MM.1S (cell line): ENCODE measurements at regions not wholly inside any gene's neighbourhood (a gene's known extent, or its start where the extent isn't known, plus 50 kb on each side); places are given as distances from the start of the nearest gene placed in this dataset.

ENCODE experiments used
- CTCF ChIP-seq: fragments of 300-600 bp; sonication (generic); IDR thresholded peaks from 2 replicates; pipeline ENCODE4 v1.5.1; 2016; ENCODE audit warnings: antibody characterized with exemption, low read length, mixed read lengths
- EZH2 ChIP-seq: fragments of 300-600 bp; sonication (generic); optimal IDR thresholded peaks from 2 replicates; pipeline ENCODE3; 2017; ENCODE audit warnings: low read depth, mild to moderate bottlenecking, antibody characterized with exemption, low read length, mixed read lengths
- EZH2phosphoT487 ChIP-seq: fragments of 300-600 bp; sonication (generic); IDR thresholded peaks from 2 replicates; pipeline ENCODE4 v1.6.1; 2018; ENCODE audit warnings: antibody characterized with exemption, low read length

- TF ChIP-seq CTCF (no peak), EZH2 (no peak), EZH2phosphoT487 (no peak)
These were observed 409.4 kb downstream of the METTL15 start for GRCh38 chr11:28517621-28518020.
